NCI-H2029 treated with DMSO at 0.1 percent for 48 hours (cell line): ENCODE measurements at regions not wholly inside any gene's neighbourhood (a gene's known extent, or its start where the extent isn't known, plus 50 kb on each side); places are given as distances from the start of the nearest gene placed in this dataset.
"Not testable (repeated sequence)": the region's sequence is repeated elsewhere in the genome, so short reads cannot be mapped to it uniquely, and the experiment has no call there.

Experiments
- DNase-seq: peaks from one replicate; lab custom pipeline; 2025; lab: John Stamatoyannopoulos, UW

DNA sequence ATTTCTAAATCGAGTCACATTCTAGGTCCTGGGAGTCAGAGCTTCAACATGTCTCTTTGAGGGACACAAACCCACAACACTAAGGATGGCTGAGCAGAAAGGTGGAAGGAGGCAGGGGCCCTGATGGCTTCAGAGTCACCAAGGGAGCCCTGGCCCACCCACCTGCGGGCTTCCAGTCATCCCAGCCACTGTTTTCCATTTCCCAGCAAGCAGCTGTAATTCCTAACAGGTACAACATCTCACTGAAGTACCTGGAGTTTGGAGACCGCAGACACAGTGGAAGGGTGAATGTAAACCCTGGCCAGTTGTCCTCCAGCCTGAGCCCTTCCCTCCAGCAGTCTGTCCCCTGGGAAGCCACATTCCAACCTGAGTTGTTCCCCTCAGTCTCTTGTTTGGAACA lies 562.8 kb downstream of the TBC1D22A start:
- no peak for DNase-seq

DNA sequence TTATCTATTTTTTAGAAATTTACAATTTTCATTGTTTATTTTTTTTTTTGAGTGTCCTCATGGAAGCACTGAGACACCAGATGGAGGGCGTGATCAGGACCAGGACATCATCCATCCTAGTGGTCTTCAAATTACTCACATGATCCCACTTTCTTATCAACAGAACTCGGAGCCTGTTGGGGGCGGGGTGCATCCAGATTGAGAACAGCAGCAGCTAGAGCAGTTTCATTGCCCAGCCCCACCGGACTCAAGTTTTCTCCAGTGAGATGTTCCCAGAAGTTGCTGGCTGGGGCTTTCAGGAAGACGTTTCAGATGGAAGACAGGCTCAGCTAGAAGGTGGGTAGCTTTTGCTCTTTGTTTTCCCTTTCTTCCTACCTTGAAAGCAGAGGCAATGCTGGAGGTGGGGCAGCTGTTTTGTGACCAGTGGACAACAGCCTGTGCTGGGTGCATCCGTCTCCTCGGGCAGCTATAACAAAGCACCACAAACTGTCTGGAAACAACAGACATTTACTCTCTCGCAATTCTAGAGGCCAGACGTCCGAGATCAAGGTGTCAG lies 562.1 kb downstream of the TBC1D22A start:
- DNase-seq, result no peak

DNA sequence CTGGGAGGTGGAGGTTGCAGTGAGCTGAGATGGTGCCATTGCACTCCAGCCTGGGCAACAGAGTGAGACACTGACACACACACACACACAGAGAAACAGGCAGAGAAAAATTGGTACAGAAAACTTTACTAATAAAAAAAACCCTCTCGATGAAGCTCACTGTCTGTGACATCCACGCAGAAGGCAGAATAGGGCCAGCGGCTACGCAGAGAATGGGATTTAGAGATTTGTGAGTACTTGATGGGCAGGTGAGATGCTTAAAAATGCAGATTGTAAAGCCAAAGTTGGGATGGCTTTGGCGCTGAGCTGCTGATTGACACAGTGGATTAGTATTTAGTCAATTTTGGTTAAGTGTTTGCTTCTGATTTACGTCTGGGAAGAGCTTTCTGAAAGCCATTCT lies 561.1 kb downstream of the TBC1D22A start:
- DNase-seq, result no peak

- peak; percentile 76 for DNase-seq
Measured at GRCh38 chr22:47322854-47323253, 560.4 kb downstream of the TBC1D22A start.

DNA sequence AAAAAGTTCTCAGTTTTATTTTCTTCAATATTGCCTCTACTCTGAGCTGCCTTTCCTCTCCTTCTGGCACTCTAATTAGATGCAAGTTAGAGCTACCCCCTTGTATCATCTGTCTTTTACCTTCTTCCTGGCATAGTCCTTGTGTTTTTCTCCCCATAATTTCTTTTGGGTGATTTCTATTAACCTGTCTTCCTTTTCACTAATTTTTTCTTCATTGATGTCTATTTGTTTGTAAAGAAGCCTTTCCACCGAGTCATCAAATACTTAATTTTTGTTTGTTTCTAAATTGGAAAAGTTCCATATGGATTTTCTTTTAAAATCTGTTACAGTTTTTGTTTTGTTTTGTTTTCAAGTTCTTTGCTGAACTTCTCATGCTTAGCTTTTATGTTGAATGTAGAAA lies 558.1 kb downstream of the TBC1D22A start:
- no peak for DNase-seq

GRCh38 chr22:47318041-47318737 lies 555.7 kb downstream of the TBC1D22A start:
- no peak for DNase-seq

DNA sequence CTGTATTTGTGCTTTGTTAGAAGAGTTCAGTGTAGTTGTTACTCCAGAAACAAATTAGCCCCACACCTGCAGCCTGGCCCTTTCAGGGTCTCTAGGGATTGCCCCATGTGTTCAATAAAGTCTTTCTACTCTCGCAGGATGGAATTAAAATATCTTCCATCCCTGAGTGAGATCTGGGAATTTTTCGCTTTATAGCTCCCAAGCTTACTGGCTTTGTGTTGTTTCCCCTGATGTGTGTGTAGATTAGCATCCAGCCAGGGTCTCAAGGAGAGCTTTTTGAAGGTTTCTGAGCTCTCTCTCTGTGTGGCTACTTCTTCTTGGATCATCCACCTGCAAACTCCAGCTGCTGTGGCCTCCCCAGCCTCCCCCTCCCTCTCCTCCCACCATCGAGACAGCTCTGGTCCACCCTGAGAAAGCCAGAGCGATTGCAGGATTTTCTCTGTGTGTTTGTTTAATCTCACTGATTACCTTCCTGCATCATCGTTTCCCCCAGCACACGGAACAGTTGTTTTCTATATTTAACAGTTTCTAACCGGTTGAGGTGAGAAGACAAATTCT lies 553.5 kb downstream of the TBC1D22A start:
- DNase-seq, result no peak

GRCh38 chr22:47310601-47311000 lies 548.2 kb downstream of the TBC1D22A start:
- DNase-seq, result no peak

GRCh38 chr22:47309946-47310345 lies 547.5 kb downstream of the TBC1D22A start:
- DNase-seq, result no peak

GRCh38 chr22:47309476-47309875 lies 547.0 kb downstream of the TBC1D22A start:
- DNase-seq, result no peak

DNA sequence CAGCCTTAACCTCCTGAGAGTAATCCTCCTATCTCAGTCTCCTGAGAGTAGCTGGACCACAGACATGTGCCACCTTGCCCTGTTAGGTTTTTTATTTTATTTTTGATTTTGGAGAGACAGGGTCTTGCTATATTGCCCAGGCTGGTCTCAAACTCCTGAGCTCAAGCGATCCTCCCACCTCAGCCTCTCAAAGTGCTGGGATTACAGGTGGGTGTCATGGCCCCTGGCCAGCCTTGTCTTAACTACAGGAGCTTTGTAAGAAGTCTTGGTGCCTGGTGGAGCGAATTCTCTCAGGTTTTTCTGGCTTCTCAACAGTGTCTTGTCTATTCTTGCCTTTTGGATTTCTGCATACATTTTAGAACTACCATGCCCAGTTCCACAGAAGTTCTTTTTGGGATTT lies 546.4 kb downstream of the TBC1D22A start:
- DNase-seq, result no peak

- DNase-seq, result no peak
Measured at GRCh38 chr22:47307822-47308221, 545.4 kb downstream of the TBC1D22A start.

GRCh38 chr22:47307326-47307725 lies 544.9 kb downstream of the TBC1D22A start:
- no peak for DNase-seq

DNA sequence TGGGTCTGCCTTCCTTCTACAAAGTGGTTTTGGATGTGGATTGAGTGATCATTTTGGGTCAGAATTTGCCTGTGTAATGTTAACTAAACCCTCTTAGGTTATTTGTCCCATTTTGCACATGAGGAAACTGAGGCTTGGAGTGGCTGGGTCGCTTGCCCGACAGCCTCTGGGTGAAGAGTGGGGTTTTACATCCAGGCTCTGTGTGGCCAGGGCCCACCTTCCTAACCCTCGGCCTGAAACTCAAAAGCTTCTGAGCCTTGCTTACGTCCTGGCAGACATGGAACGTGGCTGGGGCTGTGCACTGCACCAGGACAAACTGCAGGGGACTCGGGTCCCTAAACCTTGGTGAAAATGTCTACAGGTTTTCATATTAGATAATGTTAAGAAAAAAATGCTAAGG lies 542.4 kb downstream of the TBC1D22A start:
- DNase-seq, result no peak

- no peak for DNase-seq
Measured at GRCh38 chr22:47304191-47304831, 541.9 kb downstream of the TBC1D22A start.

GRCh38 chr22:47303161-47303890 lies 540.9 kb downstream of the TBC1D22A start:
- DNase-seq, result no peak

GRCh38 chr22:47302587-47302986 lies 540.1 kb downstream of the TBC1D22A start:
- not testable (repeated sequence) for DNase-seq

- DNase-seq, result no peak
Measured at GRCh38 chr22:47301820-47302475, 539.5 kb downstream of the TBC1D22A start.

DNA sequence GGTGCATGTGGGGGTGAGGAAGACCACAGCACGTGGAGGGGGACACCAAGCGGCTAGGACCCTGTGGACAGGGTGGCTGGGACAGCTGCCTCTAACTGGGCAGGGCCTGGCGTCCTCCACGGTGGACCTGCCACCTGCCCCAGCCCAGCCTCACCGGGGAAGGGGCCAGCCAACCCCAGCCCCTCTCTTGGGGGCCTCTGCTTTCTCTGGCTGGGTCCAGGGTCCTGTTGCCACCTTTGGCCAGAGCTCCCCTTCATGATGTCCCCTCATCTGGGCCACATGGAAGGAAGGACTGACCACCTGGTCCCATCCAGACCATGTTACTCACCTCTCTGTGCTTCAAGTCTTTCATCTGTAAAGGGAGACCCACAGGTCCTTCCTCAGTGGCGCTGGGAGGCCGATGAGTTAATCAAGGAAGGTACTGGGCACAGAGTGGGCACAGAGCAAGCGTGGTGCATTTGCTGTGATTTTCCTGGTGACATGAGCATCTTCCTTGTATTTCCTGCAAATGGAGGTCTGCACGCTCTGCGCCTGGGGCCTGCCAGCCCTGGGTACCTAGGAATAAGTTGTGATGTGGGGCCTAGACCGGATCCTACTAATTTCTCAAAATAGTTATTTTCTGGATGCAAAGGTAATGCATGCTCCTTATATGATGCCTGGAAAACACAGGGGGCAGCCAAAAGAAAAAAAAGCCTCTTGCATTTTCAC lies 538.4 kb downstream of the TBC1D22A start:
- DNase-seq, result no peak

- no peak for DNase-seq
Measured at GRCh38 chr22:47299863-47300697, 537.6 kb downstream of the TBC1D22A start.
